PC-3 (cell line): ENCODE measurements at regions not wholly inside any gene's neighbourhood (a gene's known extent, or its start where the extent isn't known, plus 50 kb on each side); places are given as distances from the start of the nearest gene placed in this dataset.

Experiments used
- ATAC-seq: fragments of 200-7000 bp; cut with Tn5 transposase; 2 replicates; pipeline ENCODE4 v1.9.1; 2020; ENCODE audit warnings: mild to moderate bottlenecking, moderate library complexity
- BruUV-seq: library from RNA; stranded (reverse); fragments of 400-500 nt; replicated peaks from 2 replicates; lab custom pipeline; 2021; lab: Mats Ljungman, UMichigan
- CTCF ChIA-PET: fragments of 300-600 bp; sonication (Branson Sonifier 250); formaldehyde crosslinking; loops from one replicate; lab custom pipeline; 2022; ENCODE audit warnings: antibody characterized with exemption; lab: Charles Lee
- POLR2A ChIA-PET: fragments of 300-600 bp; sonication (Branson Sonifier 250); formaldehyde crosslinking; loops from one replicate; lab custom pipeline; 2022; ENCODE audit warnings: antibody characterized with exemption; ENCODE audit not compliant: unreplicated experiment; lab: Charles Lee
- DNase-seq: peaks from one replicate; pipeline ENCODE4 v3.0.0-alpha.2; 2015
- H2AFZ ChIP-seq: fragments of 300-600 bp; sonication (generic); 2 replicates; pipeline ENCODE4 v1.6.0; 2016; ENCODE audit warnings: antibody characterized with exemption, low read length
- H3F3A ChIP-seq: fragments of 300-600 bp; sonication (generic); one replicate; pipeline ENCODE4 v1.6.0; 2017; ENCODE audit warnings: antibody characterized with exemption, low read length, control low read depth, mild to moderate bottlenecking; ENCODE audit not compliant: unreplicated experiment
- H3K27ac ChIP-seq: fragments of 300-600 bp; sonication (generic); 2 replicates; pipeline ENCODE4 v1.5.1; 2016; ENCODE audit warnings: mild to moderate bottlenecking, low read length
- H3K27me3 ChIP-seq: fragments of 300-600 bp; sonication (generic); 2 replicates; pipeline ENCODE4 v1.6.1; 2016; ENCODE audit warnings: low read length, mixed read lengths
- H3K36me3 ChIP-seq: fragments of 300-600 bp; sonication (generic); 2 replicates; pipeline ENCODE4 v1.6.1; 2016; ENCODE audit warnings: low read depth, mixed run types, low read length, mixed read lengths
- H3K4me1 ChIP-seq: fragments of 300-600 bp; sonication (generic); 2 replicates; pipeline ENCODE4 v1.5.1; 2016; ENCODE audit warnings: low read length; ENCODE audit not compliant: insufficient read depth
- H3K4me2 ChIP-seq: fragments of 300-600 bp; sonication (generic); 2 replicates; pipeline ENCODE4 v1.6.0; 2016; ENCODE audit warnings: low read length
- H3K4me3 ChIP-seq: fragments of 300-600 bp; sonication (generic); 2 replicates; pipeline ENCODE4 v1.5.1; 2016; ENCODE audit warnings: mild to moderate bottlenecking, low read length, mixed read lengths
- H3K79me2 ChIP-seq: fragments of 300-600 bp; sonication (generic); 2 replicates; pipeline ENCODE4 v1.6.1; 2017; ENCODE audit warnings: low read length, mixed read lengths
- H3K9ac ChIP-seq: fragments of 300-600 bp; sonication (generic); 2 replicates; pipeline ENCODE4 v1.6.0; 2016; ENCODE audit warnings: mild to moderate bottlenecking, low read length
- H3K9me2 ChIP-seq: fragments of 300-600 bp; sonication (generic); replicated peaks from 2 replicates; pipeline ENCODE4 v1.6.1; 2016; ENCODE audit warnings: mixed run types, low read length, mixed read lengths
- H3K9me3 ChIP-seq: fragments of 300-600 bp; sonication (generic); 2 replicates; pipeline ENCODE4 v1.6.1; 2016; ENCODE audit warnings: low read length, mixed read lengths
- H4K20me1 ChIP-seq: fragments of 300-600 bp; sonication (generic); 2 replicates; pipeline ENCODE4 v1.6.1; 2016; ENCODE audit warnings: low read length, mixed read lengths
- CTCF ChIP-seq: fragments of 300-600 bp; sonication (generic); conservative IDR thresholded peaks from 2 replicates; pipeline ENCODE4 v1.5.1; 2017; ENCODE audit warnings: antibody characterized with exemption, low read depth, mild to moderate bottlenecking, low read length
- EZH2 ChIP-seq: fragments of 300-600 bp; sonication (generic); IDR thresholded peaks from one replicate; pipeline ENCODE4 v1.6.1; 2017; ENCODE audit warnings: antibody characterized with exemption, mild to moderate bottlenecking, low read length; ENCODE audit not compliant: unreplicated experiment
- EZH2phosphoT487 ChIP-seq: fragments of 300-600 bp; sonication (generic); IDR thresholded peaks from 2 replicates; pipeline ENCODE4 v1.6.1; 2018; ENCODE audit warnings: mild to moderate bottlenecking, antibody characterized with exemption, low read length, borderline replicate concordance
- intact Hi-C: fragments of 100-400 bp; cut with micrococcal nuclease; formaldehyde crosslinking; loops from 2 replicates; pipeline ENCODE4 v1.9.0; 2023

- no peaks in the 10 kb centered on the region for H3K27me3 ChIP-seq
- 0 out of 2 replicates have a peak overlapping the region, but pooled peaks have one; percentile 24 for H2AFZ ChIP-seq
- H3K79me2 ChIP-seq = no peaks in the 10 kb centered on the region
- no peaks in the 10 kb centered on the region for H3K9me2 ChIP-seq
- ATAC-seq (peak; percentile 13; the same call in 1 of the 2 replicates), DNase-seq (peak; percentile 65)
- no TSS peak for BruUV-seq
- peaks cover 7% of the 10 kb centered on the region for H3F3A ChIP-seq
- peak overlapping the region; percentile 32 for H3K9ac ChIP-seq
- peaks cover 44% of the 10 kb centered on the region for H3K4me1 ChIP-seq
- intact Hi-C loops = no loop called here
- H3K9me3 ChIP-seq = no peaks in the 10 kb centered on the region
- peak overlapping the region; percentile 38 for H3K27ac ChIP-seq
- CTCF ChIA-PET = no interaction called here
- TF ChIP-seq EZH2phosphoT487 (no peak), CTCF (no peak), EZH2 (no peak)
- no peaks in the 10 kb centered on the region for H4K20me1 ChIP-seq
- no peaks in the 10 kb centered on the region for H3K36me3 ChIP-seq
- no peak overlapping the region for H3K4me3 ChIP-seq
- POLR2A ChIA-PET = no interaction called here
- peak overlapping the region; percentile 23 for H3K4me2 ChIP-seq
These were observed 164.9 kb upstream of the EEPD1 start for GRCh38 chr7:35988105-35988504.

- Histone ChIP-seq H3K27ac (peak overlapping the region; percentile 23), H3K36me3 (no peaks in the 10 kb centered on the region), H2AFZ (no peak overlapping the region), H3F3A (peaks cover 8% of the 10 kb centered on the region), H3K9ac (no peak overlapping the region), H3K4me2 (no peak overlapping the region), H3K27me3 (no peaks in the 10 kb centered on the region), H3K79me2 (no peaks in the 10 kb centered on the region), H3K4me1 (peaks cover 50% of the 10 kb centered on the region), H3K4me3 (no peak overlapping the region), H4K20me1 (no peaks in the 10 kb centered on the region), H3K9me3 (no peaks in the 10 kb centered on the region), H3K9me2 (no peaks in the 10 kb centered on the region)
- ATAC-seq = no peak
- CTCF ChIA-PET = no interaction called here
- intact Hi-C loops = no loop called here
- no peak for DNase-seq
- POLR2A ChIA-PET = interaction anchor here (0.6 kb wide), 1 partner anchor 403 kb away, joined by 4 read pairs; no protein-coding TSS in a partner anchor
- TF ChIP-seq EZH2 (no peak), CTCF (no peak), EZH2phosphoT487 (no peak)
- no TSS peak for BruUV-seq
These were observed 164.2 kb upstream of the EEPD1 start for GRCh38 chr7:35988818-35989217.

- POLR2A ChIA-PET = interaction anchor here (0.6 kb wide), 1 partner anchor 400 kb away, joined by 5 read pairs; no protein-coding TSS in a partner anchor
- intact Hi-C loops = loop anchor here (2.0 kb wide), 1 partner anchor 161 kb away; the partner anchor contains the start of gene EEPD1
These were observed 161.4 kb upstream of the EEPD1 start for GRCh38 chr7:35991511-35992232.

More at GRCh38 chr7:35991511-35992232, 161.4 kb upstream of the EEPD1 start:
- no peak overlapping the region; the same call in 1 of the 2 replicates for H3K9ac ChIP-seq
- ATAC-seq (no peak; the same call in 1 of the 2 replicates), DNase-seq (no peak)
- H3K79me2 ChIP-seq = no peaks in the 10 kb centered on the region
- peaks cover 52% of the 10 kb centered on the region for H3K4me1 ChIP-seq
- peaks cover 14% of the 10 kb centered on the region for H3F3A ChIP-seq
- peak overlapping the region; percentile 64 for H3K4me2 ChIP-seq
- H4K20me1 ChIP-seq = no peaks in the 10 kb centered on the region
- no peak overlapping the region for H2AFZ ChIP-seq
- TF ChIP-seq EZH2phosphoT487 (no peak), CTCF (no peak), EZH2 (no peak)
- no peaks in the 10 kb centered on the region for H3K9me3 ChIP-seq
- H3K27me3 ChIP-seq = no peaks in the 10 kb centered on the region
- CTCF ChIA-PET = interaction anchor here (0.7 kb wide), 1 partner anchor 299 kb away, joined by 3 read pairs; no protein-coding TSS in a partner anchor
- no peaks in the 10 kb centered on the region for H3K9me2 ChIP-seq
- peak overlapping the region; percentile 87 for H3K27ac ChIP-seq
- no TSS peak for BruUV-seq
- no peaks in the 10 kb centered on the region for H3K36me3 ChIP-seq
- H3K4me3 ChIP-seq = no peak overlapping the region
